ENCODE measurements at regions not wholly inside any gene's neighbourhood (a gene's known extent, or its start where the extent isn't known, plus 50 kb on each side); places are given as distances from the start of the nearest gene placed in this dataset.
"Not testable (repeated sequence)": the region's sequence is repeated elsewhere in the genome, so short reads cannot be mapped to it uniquely, and the experiment has no call there.

GRCh38 chr12:85425349-85425612 is 145.3 kb downstream of the ALX1 start:
- DNase-seq (ENCODE audit: low read depth), result no peak

GRCh38 chr12:85425926-85426325 is 145.9 kb downstream of the ALX1 start:
- no peak for DNase-seq (ENCODE audit: low read depth)

GRCh38 chr12:85433148-85433547 is 153.1 kb downstream of the ALX1 start:
- not testable (repeated sequence) for DNase-seq (ENCODE audit: low read depth)

GRCh38 chr12:85440271-85440670 is 160.3 kb downstream of the ALX1 start:
- no peak for DNase-seq (ENCODE audit: low read depth)

GRCh38 chr12:85441025-85441424 is 161.0 kb downstream of the ALX1 start:
- no peak for DNase-seq (ENCODE audit: low read depth)

- DNase-seq (ENCODE audit: low read depth), result peak; percentile 9
These were observed 161.7 kb downstream of the ALX1 start for GRCh38 chr12:85441741-85442140.

GRCh38 chr12:85445060-85445938 is 165.3 kb downstream of the ALX1 start:
- DNase-seq (ENCODE audit: low read depth), result no peak

GRCh38 chr12:85448031-85448430 is 168.0 kb downstream of the ALX1 start:
- no peak for DNase-seq (ENCODE audit: low read depth)

GRCh38 chr12:85448548-85449139 is 168.6 kb downstream of the ALX1 start:
- DNase-seq (ENCODE audit: low read depth), result no peak

GRCh38 chr12:85457016-85457415 is 177.0 kb downstream of the ALX1 start:
- no peak for DNase-seq (ENCODE audit: low read depth)

- DNase-seq (ENCODE audit: low read depth), result no peak
These were observed 181.1 kb downstream of the ALX1 start for GRCh38 chr12:85461127-85461526.

GRCh38 chr12:85462888-85463287 is 182.9 kb downstream of the ALX1 start:
- no peak for DNase-seq (ENCODE audit: low read depth)

- peak; percentile 4 for DNase-seq (ENCODE audit: low read depth)
These were observed 186.9 kb downstream of the ALX1 start for GRCh38 chr12:85466890-85467289.

- DNase-seq (ENCODE audit: low read depth), result peak; percentile 51
These were observed 188.5 kb downstream of the ALX1 start for GRCh38 chr12:85468356-85469157.

GRCh38 chr12:85469158-85470086 is 189.4 kb downstream of the ALX1 start:
- DNase-seq (ENCODE audit: low read depth), result not testable (repeated sequence)

GRCh38 chr12:85475277-85475676 is 195.3 kb downstream of the ALX1 start:
- DNase-seq (ENCODE audit: low read depth), result not testable (repeated sequence)

GRCh38 chr12:85476756-85477155 is 196.7 kb downstream of the ALX1 start:
- DNase-seq (ENCODE audit: low read depth), result no peak

- no peak for DNase-seq (ENCODE audit: low read depth)
These were observed 204.4 kb downstream of the ALX1 start for GRCh38 chr12:85484387-85484786.

- DNase-seq (ENCODE audit: low read depth), result no peak
These were observed 209.2 kb downstream of the ALX1 start for GRCh38 chr12:85489194-85489593.

- no peak for DNase-seq (ENCODE audit: low read depth)
These were observed 224.1 kb downstream of the ALX1 start for GRCh38 chr12:85504164-85504563.

GRCh38 chr12:85504624-85505023 is 224.6 kb downstream of the ALX1 start:
- DNase-seq (ENCODE audit: low read depth), result no peak

- no peak for DNase-seq (ENCODE audit: low read depth)
These were observed 227.4 kb downstream of the ALX1 start for GRCh38 chr12:85507456-85507855.

All from stromal cell of bone marrow (primary cell).